GOT3 (cell line): ENCODE measurements at regions not wholly inside any gene's neighbourhood (a gene's known extent, or its start where the extent isn't known, plus 50 kb on each side); places are given as distances from the start of the nearest gene placed in this dataset.

Source experiments
- DNase-seq: peaks from one replicate; lab custom pipeline; 2025; ENCODE audit warnings: mixed read lengths; lab: John Stamatoyannopoulos, UW

DNA sequence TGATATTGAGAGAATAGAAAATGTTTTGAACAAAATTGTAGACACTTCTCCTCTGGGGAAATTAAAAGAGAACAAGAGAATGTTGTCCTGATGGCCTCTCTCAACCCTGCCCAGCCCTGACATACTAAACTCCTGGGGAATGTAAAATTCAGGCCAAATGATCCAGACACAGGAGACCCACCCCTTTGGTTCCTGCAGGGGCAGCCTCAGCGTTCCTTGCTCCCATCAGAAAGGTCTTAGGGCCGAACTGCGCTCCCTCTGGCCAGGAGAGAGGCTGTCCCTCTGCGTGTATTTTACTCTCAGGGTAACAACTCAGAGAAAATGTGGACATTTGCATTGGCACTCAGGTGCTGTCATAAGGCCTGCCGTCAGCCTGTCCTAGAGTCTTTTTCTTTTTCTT lies 616.3 kb upstream of the KLF4 start:
- DNase-seq, result no peak

DNA sequence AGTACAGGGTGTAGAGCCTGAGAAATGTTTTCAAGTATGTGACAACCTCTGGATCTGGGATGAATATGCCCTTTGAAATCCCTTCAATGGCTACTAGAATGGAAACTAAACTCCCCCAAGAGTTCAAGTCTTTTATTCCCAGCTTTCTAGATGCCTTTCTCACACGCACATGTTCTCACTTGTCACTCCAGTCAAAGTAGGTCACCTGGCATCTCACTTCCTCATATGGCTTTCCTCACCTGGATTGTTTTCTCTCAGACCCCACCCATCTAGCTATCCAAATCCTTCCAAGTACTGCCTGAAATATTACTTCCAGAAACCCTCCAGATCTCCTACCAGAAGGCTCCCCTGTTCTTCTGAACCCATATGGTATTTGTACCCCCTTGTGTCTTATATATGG lies 615.4 kb upstream of the KLF4 start:
- no peak for DNase-seq

DNA sequence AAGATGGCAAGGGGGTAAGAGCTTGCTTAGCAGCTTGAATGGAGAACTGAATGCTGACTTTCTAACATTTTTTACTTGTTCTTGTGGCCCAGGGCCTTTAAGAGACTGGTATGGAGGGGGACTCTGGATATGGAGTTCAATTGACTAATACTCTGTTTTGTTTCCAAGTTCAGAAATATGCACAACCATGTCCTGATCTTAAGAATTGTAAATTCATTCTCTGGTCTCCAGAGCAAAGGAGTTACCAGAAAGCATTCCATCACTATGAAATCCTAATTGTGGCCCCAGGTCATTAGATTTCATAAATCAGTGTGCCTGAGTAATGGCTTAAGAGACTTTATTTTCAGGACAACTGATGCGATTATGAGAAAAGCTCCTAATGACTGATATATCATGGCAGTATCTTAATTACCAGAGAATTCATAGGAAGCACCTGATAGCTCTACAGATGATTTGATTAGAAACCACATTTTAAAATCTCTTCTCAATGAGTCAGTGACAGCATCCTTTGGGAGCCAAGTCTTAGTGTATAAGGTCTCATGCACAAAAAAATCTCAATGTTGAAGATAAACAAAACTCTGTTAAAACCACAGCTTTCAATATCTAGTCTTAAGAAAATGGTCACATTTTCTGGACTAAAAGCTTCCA lies 613.6 kb upstream of the KLF4 start:
- DNase-seq, result no peak

DNA sequence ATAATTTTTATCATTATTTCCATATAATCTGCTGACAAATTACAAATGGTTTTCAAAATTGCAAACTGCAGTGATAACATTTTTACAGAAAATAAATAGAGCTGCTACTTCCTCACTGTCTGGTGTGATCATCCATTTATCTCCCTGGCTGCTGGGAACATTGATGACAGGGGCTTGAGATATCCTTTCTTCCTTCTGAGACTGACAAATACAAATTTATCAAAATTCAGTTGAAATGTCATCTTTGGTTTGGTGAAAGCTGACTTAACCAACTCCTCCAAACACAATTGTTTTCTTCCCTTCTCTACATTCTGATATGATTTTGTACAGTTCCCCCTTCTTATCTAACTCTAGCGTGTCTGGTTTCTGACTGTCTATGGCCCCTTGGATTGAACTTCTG lies 611.8 kb upstream of the KLF4 start:
- DNase-seq, result no peak

DNA sequence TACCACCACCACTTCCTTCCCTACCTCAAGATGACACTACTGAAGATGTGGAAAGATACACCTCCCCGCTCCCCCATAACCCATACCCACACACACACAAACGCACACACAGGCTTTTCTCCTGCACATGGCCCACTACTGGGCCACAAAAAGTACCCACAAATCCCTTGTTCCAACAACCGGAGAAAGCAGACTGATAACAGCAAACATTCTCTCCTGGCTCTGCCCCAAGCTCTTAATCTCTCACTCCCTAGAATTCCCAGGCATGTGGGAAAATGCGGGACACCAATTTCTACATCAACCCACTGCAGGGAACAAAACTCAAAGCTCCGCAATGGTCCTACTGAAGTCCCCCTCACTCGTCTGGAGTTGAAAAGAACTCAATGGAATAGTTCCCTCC lies 611.0 kb upstream of the KLF4 start:
- no peak for DNase-seq

DNA sequence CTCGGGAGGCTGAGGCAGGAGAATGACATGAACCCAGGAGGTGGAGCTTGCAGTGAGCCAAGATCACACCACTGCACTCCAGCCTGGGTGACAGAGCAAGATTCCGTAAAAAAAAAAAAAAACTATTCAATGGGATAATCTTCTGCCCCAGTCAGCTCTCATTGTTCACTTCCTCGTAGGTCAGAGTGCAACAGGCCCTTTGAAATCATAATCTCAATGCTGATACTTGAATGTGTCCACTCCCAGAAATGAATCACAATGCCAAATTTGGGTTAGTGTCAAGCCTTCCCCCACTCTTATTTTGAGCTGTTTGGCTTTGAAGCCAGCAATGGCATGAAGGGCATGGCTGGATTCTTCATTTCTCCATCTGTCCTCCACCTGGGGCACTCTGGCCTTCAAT lies 610.3 kb upstream of the KLF4 start:
- DNase-seq, result no peak

DNA sequence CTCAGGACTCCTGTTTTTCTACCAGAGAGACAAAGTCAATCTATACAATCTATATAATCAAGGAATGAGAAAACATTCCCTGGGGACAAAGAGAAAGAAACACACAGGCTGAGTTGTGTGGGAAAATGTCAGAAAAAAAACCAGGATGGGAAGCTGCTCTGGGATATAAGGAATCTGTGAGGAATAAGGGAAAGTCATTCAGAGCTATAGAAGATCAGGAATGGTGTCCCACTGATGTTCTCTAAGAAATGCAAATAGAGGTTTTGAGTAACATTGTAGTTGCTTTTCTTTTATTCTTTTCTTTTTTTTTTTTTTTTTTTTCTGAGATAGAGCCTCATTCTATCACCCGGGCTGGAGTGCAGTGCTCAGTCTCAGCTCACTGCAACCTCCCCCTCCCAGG lies 605.9 kb upstream of the KLF4 start:
- DNase-seq, result no peak

DNA sequence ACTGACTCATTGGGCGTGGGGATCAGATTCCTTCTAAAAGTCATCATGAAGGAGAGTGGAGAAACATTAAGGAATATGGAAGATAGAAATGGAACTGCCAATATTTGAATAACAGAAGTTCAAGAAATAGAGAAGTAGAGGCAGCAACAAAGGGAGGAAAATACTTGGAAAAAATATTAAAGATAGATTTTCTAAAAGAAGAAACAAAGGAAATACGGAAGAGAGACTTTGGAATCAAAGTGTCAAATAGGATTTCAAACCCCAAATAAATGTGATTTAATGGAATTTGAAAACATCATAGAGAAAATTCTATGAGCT lies 605.1 kb upstream of the KLF4 start:
- no peak for DNase-seq

DNA sequence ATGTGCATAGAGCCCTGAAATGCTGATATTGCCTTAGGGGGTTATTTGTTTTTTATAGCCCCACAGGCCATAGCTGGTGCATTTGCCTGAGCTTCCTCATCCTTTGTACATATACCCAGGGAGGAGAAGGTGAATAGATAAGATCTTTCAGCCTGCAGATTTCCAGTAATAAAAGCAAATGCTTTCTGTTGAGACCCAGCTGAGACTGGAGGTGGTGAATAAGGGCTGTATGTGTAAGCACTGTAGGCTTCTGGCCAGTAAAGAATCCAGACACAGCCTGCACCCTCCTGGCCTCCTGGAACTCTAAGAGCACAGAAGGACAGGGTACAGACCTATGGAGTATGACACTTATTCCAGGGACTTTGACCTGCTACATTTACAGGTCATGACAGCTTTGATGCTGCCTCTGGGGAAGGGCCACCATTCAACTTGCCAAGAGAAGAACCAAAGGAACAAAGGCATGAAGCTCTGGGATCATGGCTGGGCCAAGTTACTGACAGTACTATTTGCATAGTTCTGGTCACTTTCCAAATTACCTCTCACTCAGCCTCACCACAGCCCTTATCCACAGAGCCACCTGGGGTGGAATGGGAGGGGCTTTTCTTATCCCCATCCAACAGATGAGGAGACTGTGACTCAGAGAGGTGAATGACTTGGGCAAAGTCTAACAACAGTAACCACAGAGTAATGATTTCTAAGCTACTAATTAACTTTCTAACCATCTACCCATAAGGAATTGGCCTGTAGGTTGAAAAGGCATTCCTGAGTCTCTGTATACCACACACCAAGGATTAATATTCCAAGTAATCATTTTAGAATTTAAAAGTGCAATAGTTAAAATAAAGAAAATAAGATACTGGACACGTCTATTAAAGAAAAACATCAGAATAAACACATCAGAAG lies 604.5 kb upstream of the KLF4 start:
- DNase-seq, result no peak

DNA sequence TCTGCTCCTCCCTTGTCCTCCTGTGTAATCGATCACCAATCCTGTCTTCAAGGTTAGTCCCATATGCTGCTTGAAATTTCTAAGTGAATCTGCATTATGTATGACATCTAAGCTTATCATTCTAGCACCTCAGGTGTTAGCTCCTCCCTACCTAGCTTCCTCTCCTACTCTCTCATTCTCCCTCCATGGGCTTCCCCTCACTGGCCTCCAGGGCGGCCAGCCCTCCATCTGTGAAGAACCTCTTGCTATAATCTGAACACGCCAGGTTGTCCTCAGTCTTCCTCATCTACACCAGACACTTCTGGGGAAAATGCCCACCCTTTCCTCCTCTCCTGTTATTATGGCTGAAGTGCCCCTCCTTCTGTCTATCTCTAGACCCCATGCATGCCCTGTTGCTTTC lies 599.3 kb upstream of the KLF4 start:
- no peak for DNase-seq

DNA sequence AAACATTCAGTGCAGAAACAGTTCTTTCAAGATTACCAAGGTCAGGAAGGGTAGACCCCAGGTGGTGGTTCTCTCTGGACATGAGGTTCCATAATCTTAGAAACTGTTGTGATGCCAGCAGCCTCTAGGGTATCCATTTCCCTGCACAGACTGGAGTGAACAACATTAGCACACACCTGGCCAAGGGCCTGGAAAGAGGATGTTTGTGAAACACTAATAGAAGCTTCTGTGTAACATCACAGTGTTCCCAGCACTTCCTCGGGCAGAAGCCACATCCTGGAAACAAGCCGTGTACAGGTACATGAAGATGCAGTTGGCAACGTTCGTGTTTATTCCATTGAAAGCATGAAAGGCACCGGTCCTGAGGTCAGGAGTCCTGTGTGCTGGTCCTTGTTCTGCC lies 598.2 kb upstream of the KLF4 start:
- DNase-seq, result no peak

DNA sequence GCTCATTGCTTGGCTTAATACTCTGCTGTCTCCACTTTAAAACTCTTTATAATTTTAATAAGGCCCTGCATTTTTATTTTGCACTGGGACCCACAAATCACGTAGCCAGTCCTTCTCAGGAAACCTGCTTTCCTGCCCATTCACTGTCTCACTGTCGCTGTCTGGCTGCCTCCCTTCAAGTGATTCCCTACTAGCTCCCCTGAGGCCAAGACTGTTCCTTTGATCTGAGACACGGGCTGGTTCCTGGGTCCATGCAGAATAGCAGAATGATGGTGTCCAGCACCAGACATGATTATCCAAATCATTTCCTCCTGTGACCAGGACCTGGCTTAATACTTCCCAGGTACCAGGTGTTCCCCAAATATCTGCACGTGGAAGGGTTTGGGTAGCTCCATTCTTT lies 597.1 kb upstream of the KLF4 start:
- DNase-seq, result no peak

DNA sequence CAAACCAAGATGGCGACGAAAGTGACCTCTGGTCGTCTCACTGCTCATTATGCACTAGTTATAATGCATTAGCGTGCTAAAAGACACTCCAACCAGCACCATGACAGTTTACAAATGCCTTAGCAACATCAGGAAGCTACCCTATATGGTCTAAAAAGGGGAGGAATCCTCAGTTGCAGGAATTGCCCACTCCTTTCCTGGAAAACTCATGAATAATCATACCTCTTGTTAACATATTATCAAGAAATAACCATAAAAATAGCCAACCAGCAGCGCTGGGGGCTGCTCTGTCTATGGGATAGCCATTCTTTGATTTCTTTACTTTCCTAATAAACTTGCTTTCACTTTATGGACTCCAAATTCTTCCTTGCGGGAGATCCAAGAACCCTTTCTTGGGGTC lies 595.7 kb upstream of the KLF4 start:
- DNase-seq, result no peak

DNA sequence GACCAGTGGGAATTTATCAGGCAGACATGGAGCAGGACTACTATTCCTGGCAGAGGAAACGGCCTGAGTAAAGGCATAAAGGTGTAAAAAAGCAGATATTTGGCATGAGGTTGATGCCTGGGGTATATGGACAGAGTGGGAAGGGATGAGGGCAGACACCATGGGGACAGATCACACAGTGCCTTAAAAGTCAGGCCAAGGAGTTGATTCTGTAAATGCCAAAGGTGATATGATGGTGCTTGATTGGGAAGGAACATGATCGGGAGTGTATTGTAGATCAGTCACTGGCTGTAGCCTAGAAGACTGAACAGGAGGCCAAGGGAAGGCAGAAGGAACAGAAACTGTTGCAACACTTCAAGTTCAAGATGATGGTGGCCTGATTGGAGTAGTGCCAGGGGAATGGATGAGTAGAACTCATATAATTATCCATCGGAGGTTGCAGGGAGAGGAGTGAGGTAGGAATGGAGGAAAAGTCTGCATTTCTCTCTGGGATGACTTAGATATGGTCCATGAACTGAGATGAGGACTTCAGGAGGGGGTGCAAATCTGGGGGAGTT lies 594.3 kb upstream of the KLF4 start:
- no peak for DNase-seq

DNA sequence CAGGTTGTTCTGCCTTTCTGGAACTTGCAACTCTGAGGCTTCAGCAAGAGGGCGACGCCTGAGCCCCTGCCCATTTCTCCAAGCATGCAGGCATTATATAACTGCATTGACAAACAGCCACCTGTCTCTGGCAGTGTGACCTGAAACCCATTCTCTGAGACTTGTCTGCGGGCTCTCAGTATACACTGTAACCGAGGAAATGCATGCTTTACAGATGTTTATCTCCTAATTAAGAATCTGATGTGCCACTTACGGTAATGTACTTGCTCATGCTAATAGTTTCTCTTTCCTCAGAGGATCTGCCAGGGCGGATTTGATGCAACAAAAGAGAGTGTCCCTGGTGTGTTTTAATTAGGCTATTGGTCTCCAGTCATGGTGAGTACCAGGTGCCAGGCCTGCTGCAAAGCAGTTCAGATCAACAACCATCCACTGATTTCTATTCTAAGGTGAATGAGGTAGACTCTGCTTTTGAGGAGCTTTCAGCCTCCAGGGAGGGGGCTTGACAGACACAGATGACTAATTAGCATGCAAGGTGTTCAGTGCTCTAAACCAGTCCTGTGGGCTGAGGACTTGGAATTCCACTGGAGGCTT lies 593.7 kb upstream of the KLF4 start:
- DNase-seq, result no peak

DNA sequence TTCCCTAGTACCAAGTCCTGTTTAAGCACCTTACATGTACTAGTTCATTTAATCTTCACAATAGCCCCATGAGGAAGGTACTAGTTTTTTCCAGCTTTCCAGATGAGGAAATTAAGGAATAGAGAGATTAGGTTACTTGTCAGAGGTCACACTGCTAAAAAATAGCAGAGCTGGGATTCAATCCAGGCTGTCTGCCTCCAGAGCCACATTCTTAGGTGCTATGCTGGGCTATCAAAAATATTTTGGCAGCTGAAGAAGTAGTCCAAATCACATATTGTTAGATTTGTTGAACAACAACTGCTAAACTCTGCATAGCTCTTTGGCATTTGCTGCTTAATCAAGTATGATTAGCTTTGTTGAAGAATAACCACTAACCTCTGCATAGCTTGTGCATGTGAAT lies 591.5 kb upstream of the KLF4 start:
- DNase-seq, result no peak

DNA sequence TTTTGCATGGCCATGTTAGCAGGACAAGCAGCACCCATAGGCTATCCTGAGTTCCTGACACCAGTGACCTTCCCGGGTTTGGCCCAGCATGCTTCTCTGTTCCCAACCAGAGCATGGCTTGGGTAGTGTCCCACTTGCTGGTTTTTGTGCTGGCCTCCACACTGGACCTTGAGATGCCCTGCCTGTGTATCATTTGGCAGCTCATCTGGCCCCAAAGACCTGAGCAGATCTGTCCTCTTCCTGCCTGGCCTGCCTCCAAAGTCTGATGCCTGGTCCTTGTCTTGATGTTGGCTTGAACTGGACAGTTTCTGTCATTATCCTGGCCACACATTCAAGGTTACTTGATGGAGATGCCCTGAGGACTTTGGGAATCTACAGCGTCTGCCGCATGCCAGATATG lies 590.7 kb upstream of the KLF4 start:
- DNase-seq, result no peak

DNA sequence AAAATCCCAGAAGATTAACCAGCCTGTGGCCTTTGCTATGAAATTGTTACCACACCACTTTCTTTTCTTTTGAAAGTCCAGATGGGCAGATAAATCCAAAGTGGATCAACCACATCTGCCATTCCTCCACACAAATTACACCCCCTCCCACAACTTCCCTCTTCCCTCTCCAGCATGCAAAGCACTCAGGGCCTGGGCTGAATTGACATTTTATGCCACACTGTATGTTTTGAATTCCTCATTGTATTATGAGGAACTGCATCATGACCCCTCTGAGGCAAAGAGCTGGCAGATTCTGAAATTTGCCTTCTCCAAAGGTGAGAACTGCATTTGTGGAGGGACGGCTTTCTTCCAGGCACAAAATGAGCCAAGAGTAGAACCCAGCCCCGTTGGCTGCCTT lies 589.2 kb upstream of the KLF4 start:
- no peak for DNase-seq

DNA sequence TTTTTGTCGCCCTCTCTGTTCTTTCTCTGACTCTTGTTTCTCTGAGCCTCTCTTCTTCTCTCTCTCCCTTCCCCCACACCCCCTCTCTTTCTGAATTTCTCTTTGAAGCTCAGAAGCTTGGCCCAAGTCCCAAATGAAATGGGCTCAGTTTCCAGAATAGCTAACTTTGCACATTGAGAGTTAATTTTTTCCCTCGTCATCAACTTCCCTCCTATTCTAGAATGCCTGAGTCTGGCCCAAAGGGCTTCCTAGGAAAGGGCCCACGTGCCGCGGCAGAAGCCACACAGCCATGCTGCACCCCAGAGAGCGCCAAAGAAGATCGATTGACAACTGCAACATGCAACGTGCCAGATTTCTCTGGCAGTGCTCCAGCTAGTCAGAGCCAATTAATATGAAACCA lies 588.8 kb upstream of the KLF4 start:
- DNase-seq, result no peak

DNA sequence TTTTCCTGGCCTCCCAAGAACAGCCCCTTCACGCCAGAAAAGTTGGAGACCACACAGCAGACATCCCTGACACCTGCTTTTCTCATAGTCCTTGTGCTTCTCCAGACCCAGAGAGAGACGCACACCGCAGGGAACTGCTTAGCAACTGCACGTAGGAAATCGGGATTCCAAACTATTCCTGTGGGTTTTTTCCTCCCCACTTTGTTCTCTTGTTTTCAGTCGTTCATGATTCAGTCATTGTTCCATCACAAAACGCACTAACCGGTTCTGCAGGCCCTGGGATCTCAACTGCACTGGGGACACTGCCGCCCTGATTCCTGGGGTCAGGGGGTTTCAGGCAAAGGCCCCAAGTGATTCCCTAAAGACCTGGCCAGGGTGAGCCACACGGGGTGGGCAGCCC lies 588.0 kb upstream of the KLF4 start:
- no peak for DNase-seq

DNA sequence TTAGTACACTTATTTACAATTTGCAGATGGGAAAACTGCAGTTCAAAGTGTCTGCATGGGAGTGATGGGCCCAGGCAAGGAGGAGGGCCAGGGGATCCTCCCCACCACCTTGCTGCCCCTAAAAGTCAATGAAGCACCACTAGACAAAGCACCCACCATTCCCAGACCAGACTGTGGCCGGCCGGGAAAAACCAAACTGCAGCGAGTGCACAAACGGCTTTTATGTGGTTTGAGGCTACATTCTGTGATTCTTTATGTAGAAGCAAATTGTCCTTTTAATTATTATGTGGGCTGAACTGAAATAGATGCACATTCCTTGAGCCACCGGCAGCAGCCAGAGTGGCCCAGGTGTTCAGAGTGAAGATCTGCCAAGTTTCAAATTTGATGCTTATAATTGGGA lies 585.3 kb upstream of the KLF4 start:
- no peak for DNase-seq

DNA sequence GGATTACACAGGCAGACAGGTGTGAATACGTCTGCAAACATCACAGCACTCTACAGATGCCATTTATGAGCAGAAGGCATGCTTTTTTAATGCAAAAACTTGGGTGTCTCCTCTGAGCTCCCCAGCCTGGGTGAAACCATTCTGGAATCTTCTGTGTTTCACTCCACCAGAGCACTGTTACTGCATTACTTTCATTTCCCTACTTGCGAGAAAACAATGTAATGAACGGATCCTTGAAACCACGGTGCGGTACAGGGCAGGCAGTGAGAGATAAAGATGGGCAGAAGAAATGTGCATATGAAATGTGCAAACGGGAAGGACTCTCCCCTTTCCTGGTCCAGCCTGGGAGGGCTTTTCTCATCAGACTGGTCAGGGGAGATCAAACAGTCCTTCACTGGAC lies 584.3 kb upstream of the KLF4 start:
- DNase-seq, result no peak

DNA sequence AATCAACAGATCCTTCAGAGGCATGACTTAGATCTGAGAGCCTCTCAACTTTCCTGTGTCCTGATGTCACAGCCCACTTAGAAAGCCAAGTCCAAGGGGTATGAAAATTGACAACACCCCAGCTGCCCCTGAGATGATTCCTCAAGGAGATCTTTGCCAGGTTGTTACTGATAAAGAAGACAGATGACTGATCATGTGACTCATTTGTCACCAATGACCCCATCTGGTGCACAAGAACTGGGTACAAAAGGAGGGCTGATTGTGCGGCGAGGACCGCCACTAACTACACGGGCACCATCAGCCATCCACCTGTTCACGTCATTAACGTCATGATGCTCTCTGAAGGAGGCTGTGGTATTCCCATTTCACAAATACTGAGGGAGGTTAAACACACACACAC lies 583.2 kb upstream of the KLF4 start:
- no peak for DNase-seq
